ENCODE measurements at regions not wholly inside any gene's neighbourhood (a gene's known extent, or its start where the extent isn't known, plus 50 kb on each side); places are given as distances from the start of the nearest gene placed in this dataset.

GRCh38 chr6:113357041-113357440 lies 500.1 kb upstream of the MARCKS start:
- Histone ChIP-seq H3K4me3 (ENCODE audit: low read depth in 1 of 3, low read length in 3 of 3) (no peak overlapping the region), H3K9me3 (ENCODE audit: control insufficient read depth in 4 of 4, low read length in 3 of 4) (no peaks in the 10 kb centered on the region), H3K9ac (ENCODE audit: low read depth in 1 of 2, low read length in 2 of 2) (no peak overlapping the region), H3K4me1 (ENCODE audit: control insufficient read depth in 4 of 4, insufficient read depth in 4 of 4, low read length in 3 of 4) (peaks cover 0 to 4% (median 0%) of the 10 kb centered on the region in 4 donors), H3K36me3 (ENCODE audit: control insufficient read depth in 4 of 4, insufficient read depth in 3 of 4, low read depth in 1 of 4, low read length in 3 of 4) (no peaks in the 10 kb centered on the region), H3K27me3 (ENCODE audit: control insufficient read depth in 4 of 4, insufficient read depth in 4 of 4, low read length in 3 of 4) (no peaks in the 10 kb centered on the region), H3K27ac (ENCODE audit: low read depth in 1 of 2, low read length in 2 of 2) (no peak overlapping the region)
- TF ChIP-seq RXRA (IDR thresholded peaks at IDR 0.05): no peak
- no peak for TF ChIP-seq JUND (IDR thresholded peaks at IDR 0.05)
- no peak for TF ChIP-seq YY1 (IDR thresholded peaks at IDR 0.05)
- no peak for TF ChIP-seq GABPA (IDR thresholded peaks at IDR 0.05 in 1 of 2, conservative IDR thresholded peaks at IDR 0.05 in 1 of 2)
- no peak for TF ChIP-seq REST (IDR thresholded peaks at IDR 0.05)
- no peak for TF ChIP-seq TAF1 (conservative IDR thresholded peaks at IDR 0.05)
- no peak for TF ChIP-seq FOXA2 (IDR thresholded peaks at IDR 0.05)
- TF ChIP-seq, protein P1, sequence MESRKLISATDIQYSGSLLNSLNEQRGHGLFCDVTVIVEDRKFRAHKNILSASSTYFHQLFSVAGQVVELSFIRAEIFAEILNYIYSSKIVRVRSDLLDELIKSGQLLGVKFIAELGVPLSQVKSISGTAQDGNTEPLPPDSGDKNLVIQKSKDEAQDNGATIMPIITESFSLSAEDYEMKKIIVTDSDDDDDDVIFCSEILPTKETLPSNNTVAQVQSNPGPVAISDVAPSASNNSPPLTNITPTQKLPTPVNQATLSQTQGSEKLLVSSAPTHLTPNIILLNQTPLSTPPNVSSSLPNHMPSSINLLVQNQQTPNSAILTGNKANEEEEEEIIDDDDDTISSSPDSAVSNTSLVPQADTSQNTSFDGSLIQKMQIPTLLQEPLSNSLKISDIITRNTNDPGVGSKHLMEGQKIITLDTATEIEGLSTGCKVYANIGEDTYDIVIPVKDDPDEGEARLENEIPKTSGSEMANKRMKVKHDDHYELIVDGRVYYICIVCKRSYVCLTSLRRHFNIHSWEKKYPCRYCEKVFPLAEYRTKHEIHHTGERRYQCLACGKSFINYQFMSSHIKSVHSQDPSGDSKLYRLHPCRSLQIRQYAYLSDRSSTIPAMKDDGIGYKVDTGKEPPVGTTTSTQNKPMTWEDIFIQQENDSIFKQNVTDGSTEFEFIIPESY (IDR thresholded peaks at IDR 0.05): no peak
- TF ChIP-seq SP1 (IDR thresholded peaks at IDR 0.05): no peak
- TF ChIP-seq EGR1 (IDR thresholded peaks at IDR 0.05; ENCODE audit: low read depth in 2 of 2): no peak
- no peak for TF ChIP-seq FOXA1 (IDR thresholded peaks at IDR 0.05)
- TF ChIP-seq RAD21 (IDR thresholded peaks at IDR 0.05): no peak
- TF ChIP-seq HNF4A (conservative IDR thresholded peaks at IDR 0.05): no peak
- TF ChIP-seq, protein P2, sequence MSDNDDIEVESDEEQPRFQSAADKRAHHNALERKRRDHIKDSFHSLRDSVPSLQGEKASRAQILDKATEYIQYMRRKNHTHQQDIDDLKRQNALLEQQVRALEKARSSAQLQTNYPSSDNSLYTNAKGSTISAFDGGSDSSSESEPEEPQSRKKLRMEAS (IDR thresholded peaks at IDR 0.05): no peak
- TF ChIP-seq, protein P3, sequence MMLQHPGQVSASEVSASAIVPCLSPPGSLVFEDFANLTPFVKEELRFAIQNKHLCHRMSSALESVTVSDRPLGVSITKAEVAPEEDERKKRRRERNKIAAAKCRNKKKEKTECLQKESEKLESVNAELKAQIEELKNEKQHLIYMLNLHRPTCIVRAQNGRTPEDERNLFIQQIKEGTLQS (IDR thresholded peaks at IDR 0.05): no peak
- no peak for TF ChIP-seq HNF4G (IDR thresholded peaks at IDR 0.05)
- TF ChIP-seq NR2F2 (IDR thresholded peaks at IDR 0.05): no peak
- DNase-seq (ENCODE audit: low spot score): no peak
- WGBS: 93% methylated on average over 4 of the region's 4 CpGs

- Histone ChIP-seq H3K9me3 (ENCODE audit: control insufficient read depth in 4 of 4, low read length in 3 of 4) (no peaks in the 10 kb centered on the region), H3K27ac (ENCODE audit: low read depth in 1 of 2, low read length in 2 of 2) (no peak overlapping the region), H3K4me3 (ENCODE audit: low read depth in 1 of 3, low read length in 3 of 3) (no peak overlapping the region), H3K9ac (ENCODE audit: low read depth in 1 of 2, low read length in 2 of 2) (no peak overlapping the region), H3K36me3 (ENCODE audit: control insufficient read depth in 4 of 4, insufficient read depth in 3 of 4, low read depth in 1 of 4, low read length in 3 of 4) (no peaks in the 10 kb centered on the region), H3K4me1 (ENCODE audit: control insufficient read depth in 4 of 4, insufficient read depth in 4 of 4, low read length in 3 of 4) (no peaks in the 10 kb centered on the region), H3K27me3 (ENCODE audit: control insufficient read depth in 4 of 4, insufficient read depth in 4 of 4, low read length in 3 of 4) (no peaks in the 10 kb centered on the region)
- DNase-seq (ENCODE audit: low spot score): no peak
- 67% methylated on average over 3 of the region's 3 CpGs for WGBS
- TF ChIP-seq, protein P1 (IDR thresholded peaks at IDR 0.05): no peak
- no peak for TF ChIP-seq NR2F2 (IDR thresholded peaks at IDR 0.05)
- no peak for TF ChIP-seq CTCF (IDR thresholded peaks at IDR 0.05; ENCODE audit: low read depth, low read length, missing input control)
- no peak for TF ChIP-seq RXRA (IDR thresholded peaks at IDR 0.05)
- no peak for TF ChIP-seq FOXA2 (IDR thresholded peaks at IDR 0.05)
- no peak for TF ChIP-seq YY1 (IDR thresholded peaks at IDR 0.05)
Measured at GRCh38 chr6:113358063-113358583, 499.0 kb upstream of the MARCKS start.
